ENCODE measurements at regions not wholly inside any gene's neighbourhood (a gene's known extent, or its start where the extent isn't known, plus 50 kb on each side); places are given as distances from the start of the nearest gene placed in this dataset.

DNA sequence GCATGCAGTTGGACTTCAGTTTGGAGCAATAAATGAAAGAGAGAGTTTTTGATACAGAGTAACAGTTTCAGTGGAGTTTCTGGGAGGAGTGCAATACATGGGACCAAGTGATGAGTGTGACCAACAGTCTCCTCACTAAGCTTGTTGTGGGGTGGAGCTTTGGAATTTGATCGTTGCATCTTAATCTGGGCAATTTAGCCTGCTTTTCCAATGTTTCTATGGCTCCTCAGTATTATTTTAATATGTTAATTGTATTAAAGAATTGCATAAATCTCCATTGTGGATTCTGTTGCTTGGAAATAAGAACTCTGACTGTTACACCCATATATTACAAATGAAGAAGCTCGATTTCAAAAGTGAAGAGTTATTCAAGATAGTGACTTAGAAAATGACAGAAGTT, 446.6 kb upstream of the LRATD1 start:
- DNase-seq, result no peak
- intact Hi-C loops (cut with micrococcal nuclease), result no loop called here
- ATAC-seq, result no peak

DNA sequence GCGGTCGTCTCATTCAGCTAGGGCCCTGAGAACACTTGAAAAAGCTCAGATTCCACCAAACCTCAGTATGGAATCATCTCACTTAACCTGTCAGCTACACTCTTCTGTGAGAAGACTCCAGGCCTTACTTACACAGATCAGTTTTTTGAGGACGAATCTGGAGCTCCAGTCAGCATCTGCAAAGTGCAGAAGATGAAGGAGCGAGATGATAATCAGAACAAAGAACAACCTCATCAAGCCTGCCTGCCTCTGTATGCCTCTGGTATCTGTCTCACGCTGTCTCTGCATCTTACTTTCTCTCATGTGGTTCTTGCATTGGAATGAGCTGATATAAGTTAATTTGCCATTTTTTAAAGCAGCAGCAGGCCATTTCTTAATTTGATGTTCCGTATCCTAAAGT, 444.1 kb upstream of the LRATD1 start:
- intact Hi-C loops (cut with micrococcal nuclease), result no loop called here
- no peak for ATAC-seq
- no peak for DNase-seq

DNA sequence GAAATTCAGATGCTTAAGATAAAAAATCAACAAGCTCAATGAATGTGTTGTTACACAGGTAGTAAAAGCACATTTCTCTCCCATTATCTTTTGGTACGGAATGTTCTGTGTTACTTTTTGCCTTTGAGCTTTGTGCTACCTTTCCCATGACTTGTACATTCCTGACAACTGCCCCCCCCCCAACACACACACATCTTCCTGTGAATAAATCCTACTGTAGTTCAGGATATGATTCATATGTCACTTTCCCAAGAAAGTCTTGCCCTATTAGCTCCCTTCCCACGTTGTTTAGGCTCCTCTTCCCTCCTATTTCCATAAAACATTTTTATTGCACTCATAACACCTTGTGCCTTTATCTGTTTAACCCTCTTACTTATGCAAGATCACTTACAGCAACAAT, 442.6 kb upstream of the LRATD1 start:
- DNase-seq (no peak), ATAC-seq (no peak)
- intact Hi-C loops (cut with micrococcal nuclease), result no loop called here

GRCh38 chr2:14194233-14194632, 438.3 kb upstream of the LRATD1 start:
- ATAC-seq (no peak), DNase-seq (no peak)
- intact Hi-C loops (cut with micrococcal nuclease), result no loop called here

GRCh38 chr2:14197293-14197692, 435.2 kb upstream of the LRATD1 start:
- DNase-seq (no peak), ATAC-seq (no peak)
- intact Hi-C loops (cut with micrococcal nuclease), result no loop called here

DNA sequence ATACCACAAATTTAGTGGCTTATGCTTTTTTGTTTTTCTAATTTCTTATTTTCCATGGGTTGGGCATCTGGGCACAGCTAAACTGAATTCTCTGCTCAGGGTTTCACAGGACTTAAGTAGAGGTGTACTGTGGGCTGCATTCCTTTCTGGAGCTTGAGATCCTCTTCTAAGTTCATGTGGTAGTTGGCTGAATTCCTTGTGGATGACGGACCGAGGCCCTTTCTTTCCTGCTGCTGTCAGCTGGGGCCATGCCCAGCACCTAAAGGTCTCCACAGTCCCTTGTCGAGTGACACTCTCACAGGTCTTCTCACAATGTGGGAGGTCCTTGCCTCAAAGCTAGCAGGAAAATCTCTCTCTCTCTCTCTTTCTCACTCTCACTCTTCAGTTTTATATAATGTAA, 433.5 kb upstream of the LRATD1 start:
- intact Hi-C loops (cut with micrococcal nuclease), result no loop called here
- no peak for DNase-seq
- no peak for ATAC-seq

DNA sequence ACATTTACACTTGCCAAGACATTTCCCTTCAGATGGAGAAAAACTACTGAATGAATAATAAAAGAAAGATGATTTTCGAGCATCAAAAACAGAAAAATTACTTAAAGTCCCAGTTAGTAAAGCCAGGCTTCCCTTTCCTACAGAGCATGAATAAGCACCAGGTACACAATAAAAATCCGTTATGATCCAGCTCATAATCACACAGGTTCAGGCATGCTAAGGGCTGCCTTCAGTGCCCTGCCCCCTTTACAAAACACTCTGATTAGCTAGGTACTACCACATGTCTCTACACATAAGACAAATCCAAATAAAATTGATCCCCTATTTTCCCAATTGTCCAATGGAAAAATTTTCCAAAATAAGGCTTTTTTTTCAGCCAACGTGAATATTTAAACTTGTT, 413.2 kb upstream of the LRATD1 start:
- intact Hi-C loops (cut with micrococcal nuclease), result no loop called here
- no peak for DNase-seq
- no peak for ATAC-seq

DNA sequence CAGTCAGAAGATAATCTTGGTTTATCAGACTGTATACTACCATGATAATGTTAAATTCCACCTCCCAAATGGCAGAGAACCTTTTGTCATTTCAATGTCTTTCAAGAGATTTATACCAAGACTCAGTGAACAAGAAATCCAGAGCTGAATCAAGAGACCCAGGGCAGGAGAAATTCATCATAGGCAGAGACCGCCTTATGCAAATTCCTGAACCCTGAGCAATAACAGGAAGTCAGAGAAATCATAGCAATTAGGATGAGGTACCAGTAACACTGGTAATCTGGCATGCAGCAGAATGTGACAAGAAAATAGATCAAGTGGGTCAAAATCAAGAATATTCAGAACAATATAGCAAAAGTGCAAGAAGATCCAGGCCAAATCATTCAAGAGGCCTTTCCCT, 412.4 kb upstream of the LRATD1 start:
- no peak for DNase-seq
- ATAC-seq, result no peak
- intact Hi-C loops (cut with micrococcal nuclease), result no loop called here

DNA sequence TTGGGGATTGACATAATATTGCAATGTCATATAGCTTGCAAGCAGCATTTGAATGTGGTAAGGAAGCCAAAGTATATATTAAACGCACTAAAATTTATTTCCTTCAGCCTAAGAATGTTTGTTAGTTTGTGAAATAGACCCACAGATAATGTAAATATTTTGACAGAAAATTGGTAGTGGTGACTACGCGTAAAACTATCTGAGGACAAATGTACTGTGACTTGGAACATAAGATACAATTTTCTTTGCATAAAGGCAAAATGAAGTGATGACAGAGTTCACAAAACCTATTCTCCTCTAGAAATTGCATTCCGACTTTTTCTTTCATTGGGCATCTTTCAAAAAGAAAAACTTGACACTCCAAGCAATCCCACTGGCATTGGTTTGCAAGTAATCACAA, 411.1 kb upstream of the LRATD1 start:
- ATAC-seq, result no peak
- DNase-seq, result no peak
- intact Hi-C loops (cut with micrococcal nuclease), result no loop called here

- no peak for DNase-seq
- ATAC-seq, result no peak
- intact Hi-C loops (cut with micrococcal nuclease), result no loop called here
Observed at GRCh38 chr2:14223576-14223975, 408.9 kb upstream of the LRATD1 start.

GRCh38 chr2:14231391-14231898, 401.1 kb upstream of the LRATD1 start:
- ATAC-seq (no peak), DNase-seq (no peak)
- intact Hi-C loops (cut with micrococcal nuclease), result no loop called here

GRCh38 chr2:14232217-14232616, 400.3 kb upstream of the LRATD1 start:
- no peak for DNase-seq
- ATAC-seq, result no peak
- intact Hi-C loops (cut with micrococcal nuclease), result no loop called here

- ATAC-seq, result no peak
- no peak for DNase-seq
- intact Hi-C loops (cut with micrococcal nuclease), result no loop called here
Observed at GRCh38 chr2:14234911-14235310, 397.6 kb upstream of the LRATD1 start.

- ATAC-seq (no peak), DNase-seq (no peak)
- intact Hi-C loops (cut with micrococcal nuclease), result no loop called here
Observed at GRCh38 chr2:14235667-14236066, 396.9 kb upstream of the LRATD1 start.

GRCh38 chr2:14237902-14238301, 394.6 kb upstream of the LRATD1 start:
- ATAC-seq (no peak), DNase-seq (no peak)
- intact Hi-C loops (cut with micrococcal nuclease), result no loop called here

- intact Hi-C loops (cut with micrococcal nuclease), result no loop called here
- ATAC-seq, result no peak
- DNase-seq, result no peak
Observed at GRCh38 chr2:14239605-14240004, 392.9 kb upstream of the LRATD1 start.

GRCh38 chr2:14240868-14241267, 391.6 kb upstream of the LRATD1 start:
- no peak for DNase-seq
- intact Hi-C loops (cut with micrococcal nuclease), result no loop called here

GRCh38 chr2:14245901-14246300, 386.6 kb upstream of the LRATD1 start:
- DNase-seq (no peak), ATAC-seq (no peak)
- intact Hi-C loops (cut with micrococcal nuclease), result no loop called here

More at GRCh38 chr2:14240868-14241267, 391.6 kb upstream of the LRATD1 start:
- ATAC-seq, result no peak

DNA sequence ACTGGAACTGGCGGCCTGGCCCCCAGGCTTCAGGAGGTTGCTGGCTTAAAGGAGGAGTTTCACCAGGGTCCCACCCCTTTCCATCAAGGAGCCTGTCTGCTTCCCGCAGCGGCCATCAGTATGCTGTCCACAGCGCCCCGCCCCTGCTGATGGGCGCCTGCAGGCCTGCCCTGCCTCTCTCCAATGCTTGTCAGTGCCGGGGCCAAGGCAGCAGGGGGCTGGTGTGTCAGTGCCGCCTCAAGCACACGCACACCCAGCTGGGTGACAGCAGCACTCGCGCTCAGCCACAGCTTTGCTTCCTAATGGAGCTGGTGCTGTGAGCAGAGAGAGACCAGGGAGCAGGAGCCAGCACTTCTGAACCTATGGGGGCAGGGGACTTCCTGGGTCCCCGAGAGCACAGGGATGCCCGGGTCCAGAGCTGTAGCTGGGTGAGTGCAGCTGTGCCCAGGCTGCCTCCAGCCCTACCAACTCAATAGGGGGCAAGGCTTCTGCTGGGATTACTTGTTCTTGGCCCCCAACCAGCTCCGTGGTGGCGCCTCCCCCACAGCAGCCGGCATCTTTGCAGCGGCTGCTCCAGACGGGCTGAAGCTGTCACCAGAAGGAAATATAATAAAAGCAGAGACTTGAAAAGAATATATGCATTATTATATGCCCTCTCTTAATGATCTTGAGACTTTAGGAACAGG, 377.2 kb upstream of the LRATD1 start:
- intact Hi-C loops (cut with micrococcal nuclease), result no loop called here
- no peak for ATAC-seq
- DNase-seq, result no peak

DNA sequence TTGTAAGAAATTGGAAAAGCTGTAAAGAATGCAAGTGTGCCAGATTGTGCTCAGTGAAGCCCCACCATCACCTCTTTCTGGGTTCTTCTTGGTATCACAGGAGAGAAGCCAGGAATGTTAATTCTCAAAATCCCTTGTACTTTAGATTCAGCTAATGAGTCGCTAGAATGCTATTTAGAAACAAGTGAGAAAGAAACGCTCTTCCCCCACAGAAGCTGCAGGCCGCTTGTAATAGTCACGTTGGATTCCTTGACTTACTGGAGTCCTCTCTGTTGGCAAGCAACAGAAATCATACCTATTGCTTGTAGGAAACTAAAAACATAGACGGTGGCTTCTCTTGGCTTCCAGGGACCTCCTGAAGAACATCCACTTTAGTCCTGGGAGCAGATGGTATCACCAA, 375.6 kb upstream of the LRATD1 start:
- ATAC-seq, result no peak
- no peak for DNase-seq
- intact Hi-C loops (cut with micrococcal nuclease), result no loop called here

GRCh38 chr2:14257801-14258507, 374.6 kb upstream of the LRATD1 start:
- DNase-seq (no peak), ATAC-seq (no peak)
- intact Hi-C loops (cut with micrococcal nuclease), result no loop called here
